SU-DHL-6 (cell line): ENCODE measurements at regions not wholly inside any gene's neighbourhood (a gene's known extent, or its start where the extent isn't known, plus 50 kb on each side); places are given as distances from the start of the nearest gene placed in this dataset.

Experiments
- H2AFZ ChIP-seq: fragments of 200-600 bp; sonication (generic); 2 replicates; pipeline ENCODE4 v1.6.1; 2014; ENCODE audit warnings: low read depth, mild to moderate bottlenecking, moderate library complexity, mixed read lengths, antibody characterized with exemption, low read length; ENCODE audit not compliant: severe bottlenecking
- H3F3A ChIP-seq: fragments of 200-600 bp; shearing (Covaris generic); 2 replicates; pipeline ENCODE4 v1.6.0; 2016; ENCODE audit warnings: antibody characterized with exemption, mild to moderate bottlenecking; ENCODE audit not compliant: insufficient read depth
- H3K27ac ChIP-seq: fragments of 200-600 bp; sonication (generic); 2 replicates; pipeline ENCODE4 v1.5.1; 2016; ENCODE audit warnings: low read depth, mild to moderate bottlenecking, low read length, moderate library complexity, mixed read lengths
- H3K27me3 ChIP-seq: fragments of 200-600 bp; sonication (generic), shearing (Covaris generic); 2 replicates; pipeline ENCODE4 v1.6.0; 2014; ENCODE audit warnings: mild to moderate bottlenecking, low read length
- H3K36me3 ChIP-seq: fragments of 200-600 bp; sonication (generic); 2 replicates; pipeline ENCODE4 v1.6.1; 2014; ENCODE audit warnings: mild to moderate bottlenecking, low read length, mixed read lengths
- H3K4me2 ChIP-seq: fragments of 300-600, 200-600 bp; shearing (Covaris generic), sonication (generic); 2 replicates; pipeline ENCODE4 v1.6.0; 2014; ENCODE audit warnings: low read length, low read depth, mild to moderate bottlenecking; ENCODE audit not compliant: poor library complexity, severe bottlenecking
- H3K4me3 ChIP-seq: fragments of 200-600 bp; sonication (generic); 2 replicates; pipeline ENCODE4 v1.5.1; 2014; ENCODE audit warnings: antibody characterized with exemption, low read length, mild to moderate bottlenecking, mixed read lengths; ENCODE audit not compliant: insufficient read depth, poor library complexity, severe bottlenecking
- H3K79me2 ChIP-seq: fragments of 200-600 bp; sonication (generic); 2 replicates; pipeline ENCODE4 v1.6.1; 2014; ENCODE audit warnings: mild to moderate bottlenecking, low read length, moderate library complexity; ENCODE audit not compliant: insufficient read depth
- H3K9ac ChIP-seq: fragments of 200-600 bp; sonication (generic); 2 replicates; pipeline ENCODE4 v1.7.0; 2014; ENCODE audit warnings: mild to moderate bottlenecking, low read length
- H3K9me2 ChIP-seq: fragments of 200-600 bp; sonication (generic); replicated peaks from 2 replicates; pipeline ENCODE4 v1.6.1; 2014; ENCODE audit warnings: low read length; ENCODE audit not compliant: insufficient read depth
- H3K9me3 ChIP-seq: fragments of 200-600 bp; sonication (generic); 2 replicates; pipeline ENCODE4 v1.6.1; 2014; ENCODE audit warnings: low read length, mixed read lengths; ENCODE audit not compliant: insufficient read depth
- H4K20me1 ChIP-seq: fragments of 200-600 bp; sonication (generic); 2 replicates; pipeline ENCODE4 v1.6.1; 2014; ENCODE audit warnings: low read depth, mild to moderate bottlenecking, antibody characterized with exemption, low read length, moderate library complexity, mixed read lengths
- CTCF ChIP-seq: fragments of 200-600 bp; sonication (generic); IDR thresholded peaks from one replicate; pipeline ENCODE4 v1.5.1; 2017; ENCODE audit warnings: antibody characterized with exemption, mild to moderate bottlenecking, low read length, moderate library complexity; ENCODE audit not compliant: insufficient read depth, poor library complexity, severe bottlenecking
- EZH2phosphoT487 ChIP-seq: fragments of 200-600 bp; sonication (generic), shearing (Covaris generic); conservative IDR thresholded peaks from 2 replicates; pipeline ENCODE4 v1.6.1; 2018; ENCODE audit warnings: mild to moderate bottlenecking, antibody characterized with exemption, low read length, moderate library complexity, mixed read lengths

DNA sequence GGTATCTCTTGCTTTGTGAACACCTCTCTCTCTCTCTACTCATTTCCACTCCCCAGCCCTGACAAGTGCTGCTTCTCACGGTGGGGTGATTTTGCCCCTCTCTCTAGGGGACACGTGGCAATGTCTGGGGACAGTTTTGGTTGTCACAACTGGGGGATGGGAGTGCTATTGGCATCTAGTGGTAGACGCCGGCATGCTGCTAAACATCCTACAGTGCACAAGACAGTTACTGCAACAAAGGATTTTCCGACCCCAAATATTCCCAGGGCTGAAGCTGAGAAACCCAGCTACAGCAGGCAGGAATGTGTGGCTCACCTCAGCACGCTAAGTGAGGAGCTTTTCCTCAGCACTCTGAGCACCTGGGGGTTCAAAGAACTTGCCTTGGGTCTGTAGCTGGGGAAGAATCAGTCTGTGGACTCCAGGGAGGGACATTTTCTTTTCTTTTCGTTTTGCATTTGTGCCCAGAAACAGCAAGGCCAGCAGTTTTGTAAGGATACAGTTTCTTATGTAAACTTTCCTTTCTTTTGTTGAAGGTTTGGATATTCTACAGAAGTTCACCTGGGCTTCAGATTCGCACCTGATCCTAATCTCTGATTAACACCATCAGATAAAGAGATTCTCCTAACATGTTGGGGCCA, 246.9 kb upstream of the ZFP64 start:
- no peaks in the 10 kb centered on the region for H3K36me3 ChIP-seq
- no peaks in the 10 kb centered on the region for H3K9me3 ChIP-seq
- no peak overlapping the region for H3K9ac ChIP-seq
- no peak overlapping the region for H3K27ac ChIP-seq
- no peaks in the 10 kb centered on the region for H3K27me3 ChIP-seq
- no peaks in the 10 kb centered on the region for H3F3A ChIP-seq
- no peak overlapping the region for H2AFZ ChIP-seq
- H3K4me2 ChIP-seq: no peak overlapping the region
- H3K4me3 ChIP-seq: no peak overlapping the region
- H4K20me1 ChIP-seq: no peaks in the 10 kb centered on the region
- no peaks in the 10 kb centered on the region for H3K79me2 ChIP-seq
- TF ChIP-seq CTCF (no peak), EZH2phosphoT487 (no peak)
- H3K9me2 ChIP-seq: no peaks in the 10 kb centered on the region

- Histone ChIP-seq H3F3A (no peaks in the 10 kb centered on the region), H3K36me3 (no peaks in the 10 kb centered on the region), H3K27me3 (no peaks in the 10 kb centered on the region), H3K9me2 (no peaks in the 10 kb centered on the region), H3K27ac (no peak overlapping the region), H3K4me3 (no peak overlapping the region), H4K20me1 (no peaks in the 10 kb centered on the region), H3K9ac (no peak overlapping the region), H2AFZ (no peak overlapping the region), H3K4me2 (no peak overlapping the region), H3K9me3 (no peaks in the 10 kb centered on the region), H3K79me2 (no peaks in the 10 kb centered on the region)
- TF ChIP-seq CTCF (no peak), EZH2phosphoT487 (no peak)
Observed at GRCh38 chr20:52434453-52434852, 242.9 kb upstream of the ZFP64 start.

DNA sequence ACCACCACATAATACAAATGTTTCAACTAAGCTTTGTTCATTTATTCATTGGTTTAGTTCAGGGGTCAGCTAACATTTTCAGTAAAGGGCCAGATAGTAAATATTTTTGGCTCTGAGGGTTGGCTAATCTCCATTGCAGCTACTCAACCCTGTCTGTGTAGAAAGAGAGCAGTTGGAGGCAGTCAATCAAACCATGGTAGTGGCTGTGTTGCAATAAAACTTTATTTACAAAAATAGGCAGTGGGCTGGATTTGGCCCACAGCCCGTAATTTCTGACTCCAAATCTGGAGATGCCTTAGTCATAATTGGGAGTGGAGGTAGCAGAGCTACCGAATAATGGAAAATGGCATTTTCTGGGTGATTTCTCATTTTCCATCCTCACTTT, 242.5 kb upstream of the ZFP64 start:
- Histone ChIP-seq H3F3A (no peaks in the 10 kb centered on the region), H3K9me3 (no peaks in the 10 kb centered on the region), H2AFZ (no peak overlapping the region), H3K79me2 (no peaks in the 10 kb centered on the region), H4K20me1 (no peaks in the 10 kb centered on the region), H3K4me2 (no peak overlapping the region), H3K36me3 (no peaks in the 10 kb centered on the region), H3K27ac (no peak overlapping the region), H3K4me3 (no peak overlapping the region), H3K27me3 (no peaks in the 10 kb centered on the region), H3K9ac (no peak overlapping the region), H3K9me2 (no peaks in the 10 kb centered on the region)
- TF ChIP-seq CTCF (no peak), EZH2phosphoT487 (no peak)
